HUDEP-2 (cell line): ENCODE measurements at regions not wholly inside any gene's neighbourhood (a gene's known extent, or its start where the extent isn't known, plus 50 kb on each side); places are given as distances from the start of the nearest gene placed in this dataset.

Source experiments
- DNase-seq, 76 experiments: peaks; one replicate each; lab custom pipeline; 2025; ENCODE audit not compliant: unreplicated experiment in 76 of 76; lab: John Stamatoyannopoulos, UW

DNA sequence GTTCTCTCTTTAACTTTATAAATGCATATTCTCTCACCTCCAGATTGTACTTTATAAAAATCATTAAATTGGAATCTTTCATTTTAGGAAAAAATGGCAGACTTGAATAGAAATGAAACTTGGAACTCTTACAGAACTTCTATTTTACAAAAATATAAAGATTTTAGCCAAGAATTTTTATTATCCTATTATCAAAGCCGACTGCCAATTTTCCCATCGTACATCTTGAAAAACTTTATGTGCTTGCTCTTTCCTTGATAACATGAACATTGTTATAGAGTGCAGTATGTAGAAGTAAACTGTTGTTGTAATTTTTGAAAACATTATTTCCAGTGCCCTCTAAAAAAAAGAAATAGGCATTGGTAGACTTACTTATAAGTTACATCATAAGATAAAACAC lies 475.7 kb upstream of the REG3G start:
- DNase-seq = no peak

DNA sequence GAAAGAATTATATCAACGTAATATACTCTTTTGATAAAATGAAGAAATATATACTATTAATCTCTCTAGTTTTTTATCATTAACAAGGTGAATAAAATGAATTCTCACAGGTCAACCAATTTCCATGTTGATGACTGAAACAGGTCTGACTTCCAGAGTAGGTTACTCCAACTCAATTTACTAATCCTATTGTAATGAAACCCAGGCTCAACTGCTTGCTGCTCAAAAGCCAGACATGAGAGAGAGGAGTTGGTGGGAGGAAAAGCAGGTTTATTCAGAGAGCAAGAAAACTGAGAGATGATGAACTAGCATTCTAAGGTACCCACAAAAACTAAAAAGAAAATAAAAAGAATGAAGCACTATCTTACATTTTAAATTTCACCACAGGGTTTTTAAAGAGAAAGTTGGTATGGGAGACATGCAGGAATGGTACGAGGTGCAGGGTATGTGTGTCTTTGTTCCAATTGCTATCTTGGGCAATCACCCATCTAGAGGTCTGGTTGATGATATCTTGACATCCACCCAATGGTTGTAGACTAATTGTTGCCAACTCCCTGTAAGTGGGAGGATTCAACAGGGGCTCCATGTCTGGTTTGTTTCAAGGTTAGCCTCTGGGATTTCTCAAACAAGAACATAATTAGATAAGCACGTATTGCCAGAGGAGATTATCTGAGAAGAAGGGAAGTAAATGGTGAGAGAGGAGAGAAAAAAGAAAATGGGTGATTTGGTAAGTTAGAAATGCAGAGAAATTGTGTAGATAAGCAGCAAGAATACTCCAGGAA lies 471.4 kb upstream of the REG3G start:
- no peak for DNase-seq

DNA sequence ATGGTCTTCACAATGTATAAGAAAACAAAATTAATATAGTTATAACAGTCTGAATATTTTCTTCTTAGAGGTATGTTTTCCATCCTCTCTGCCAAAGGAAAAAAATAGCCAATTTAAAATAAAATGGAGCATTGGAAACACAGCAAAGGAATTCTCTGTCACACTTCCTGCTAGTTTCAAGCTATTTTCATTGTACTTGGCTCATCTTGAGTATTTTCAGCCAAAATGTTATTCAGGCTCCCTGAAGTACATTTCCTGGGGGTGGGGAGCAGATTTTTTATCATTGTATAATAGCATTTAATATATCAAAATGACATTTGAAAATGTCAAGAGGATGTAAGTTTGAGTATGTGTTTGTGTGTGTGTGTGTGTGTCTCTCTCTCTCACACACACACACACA lies 463.6 kb upstream of the REG3G start:
- DNase-seq = no peak

DNA sequence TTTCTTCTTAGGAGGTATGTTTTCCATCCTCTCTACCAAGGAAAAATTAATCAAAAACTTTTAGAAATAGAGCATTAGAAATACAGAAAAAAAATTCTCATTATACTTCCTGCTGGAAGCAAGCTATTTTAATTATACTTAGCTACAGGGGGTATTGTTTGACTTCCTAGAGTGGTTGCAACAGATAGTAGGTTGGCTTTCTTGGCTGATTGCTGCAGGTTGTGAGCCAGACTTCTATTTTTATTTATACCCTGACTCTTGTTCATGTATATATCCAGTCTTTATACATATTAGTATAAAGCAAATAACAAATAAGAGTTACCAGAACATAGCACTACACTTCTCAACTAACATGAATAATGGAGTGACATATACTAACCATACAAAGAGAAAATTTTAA lies 460.8 kb upstream of the REG3G start:
- no peak for DNase-seq

DNA sequence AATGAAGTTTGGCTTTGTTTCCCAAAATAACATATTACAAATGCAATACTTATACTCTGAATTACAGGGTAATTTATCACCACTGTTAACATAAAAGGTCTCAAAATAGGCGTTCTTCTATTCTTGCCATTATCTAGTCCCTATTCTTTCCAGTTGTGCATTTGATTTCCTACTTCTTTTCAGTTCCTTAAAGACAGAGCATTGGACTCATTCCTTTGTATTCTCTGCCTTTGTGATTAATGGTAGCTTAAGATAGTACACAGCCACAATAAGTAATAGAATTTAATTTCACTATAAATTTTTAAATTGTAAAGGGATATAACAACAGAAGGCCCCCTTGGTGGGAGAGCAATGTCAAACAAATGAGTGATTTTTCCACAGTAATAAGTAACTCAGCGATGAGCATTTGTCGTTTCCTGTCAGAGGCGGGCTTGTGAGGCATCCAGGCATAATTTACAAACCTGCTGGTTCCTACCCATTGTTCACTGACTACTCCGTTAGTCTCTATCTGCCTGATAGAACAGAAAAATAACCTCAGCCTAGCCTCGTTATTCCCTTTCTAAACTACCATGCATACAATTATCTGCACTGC lies 456.6 kb upstream of the REG3G start:
- no peak for DNase-seq

DNA sequence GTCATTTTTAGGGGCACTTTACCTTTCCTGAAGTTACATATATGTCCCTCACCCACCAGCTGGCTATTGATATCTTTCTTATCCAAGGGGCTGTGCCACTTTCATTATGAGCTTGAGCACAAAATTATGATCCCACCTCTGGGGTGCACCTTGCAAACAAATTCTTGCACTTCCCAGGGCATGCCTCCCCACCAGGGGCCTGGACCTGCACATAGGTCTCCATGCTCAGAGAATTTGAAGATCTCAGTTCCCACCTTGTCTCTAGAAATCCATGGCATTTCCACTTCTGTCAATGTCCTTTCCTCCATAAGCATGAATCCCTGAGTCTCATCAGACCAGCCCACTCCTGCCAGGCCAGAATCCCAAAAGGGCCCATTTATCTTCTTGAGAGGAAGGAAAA lies 449.1 kb upstream of the REG3G start:
- DNase-seq = no peak

DNA sequence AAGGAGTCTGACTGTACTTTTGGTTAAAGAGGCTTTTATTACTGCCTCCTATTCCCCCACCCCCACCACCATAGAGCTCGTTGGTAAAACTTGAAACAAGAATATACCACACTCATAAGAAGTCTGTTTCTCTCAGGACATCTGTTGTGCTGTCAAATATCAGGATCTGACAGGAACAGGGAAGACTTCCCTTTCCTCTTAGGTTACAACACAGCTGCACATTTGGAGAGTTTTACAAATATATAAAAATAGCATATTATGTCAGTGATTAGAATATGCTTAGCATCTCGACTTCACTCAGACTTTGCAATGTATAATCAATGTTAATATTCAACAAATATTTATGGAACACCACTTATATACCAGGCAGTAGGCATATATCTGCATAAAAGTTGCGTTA lies 439.6 kb upstream of the REG3G start:
- no peak for DNase-seq

DNA sequence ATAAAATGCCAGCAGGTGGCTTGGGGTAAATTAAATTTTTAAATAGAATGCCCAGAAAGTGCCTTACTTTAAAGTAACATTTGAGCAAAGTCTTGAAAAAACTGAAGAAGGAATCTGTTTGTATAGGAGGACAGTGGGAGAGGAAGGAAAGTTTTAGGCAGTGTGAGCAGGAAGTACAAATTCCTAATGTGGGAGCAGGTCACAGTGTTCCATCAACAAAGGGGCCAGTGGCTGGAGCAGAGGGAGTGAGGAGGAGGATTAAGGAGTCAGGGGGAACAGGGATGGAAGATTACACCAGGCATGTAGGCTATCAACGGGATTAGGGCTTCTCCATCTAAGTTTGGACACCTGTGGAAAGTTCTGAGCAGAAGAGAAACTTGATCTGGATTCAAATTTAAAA lies 439.2 kb upstream of the REG3G start:
- DNase-seq = no peak

DNA sequence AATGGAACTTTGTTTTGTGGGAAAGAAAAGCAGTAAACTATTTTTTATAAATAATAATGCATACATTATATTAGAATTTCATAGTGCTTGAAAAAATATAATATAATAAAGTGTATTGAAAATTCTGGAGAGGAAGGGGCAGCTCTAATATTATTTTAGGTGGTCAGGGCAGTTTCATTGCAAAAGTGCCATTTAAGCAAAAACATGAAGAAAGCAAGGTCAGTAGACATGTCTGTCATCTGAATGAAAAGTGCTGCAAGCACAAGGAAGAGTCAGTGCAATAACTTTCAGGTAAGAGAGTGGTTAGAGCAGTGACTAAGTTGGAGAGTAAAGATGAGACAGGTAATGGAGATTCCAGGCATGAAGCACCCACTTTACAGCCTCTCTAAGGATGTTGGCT lies 435.6 kb upstream of the REG3G start:
- no peak for DNase-seq

DNA sequence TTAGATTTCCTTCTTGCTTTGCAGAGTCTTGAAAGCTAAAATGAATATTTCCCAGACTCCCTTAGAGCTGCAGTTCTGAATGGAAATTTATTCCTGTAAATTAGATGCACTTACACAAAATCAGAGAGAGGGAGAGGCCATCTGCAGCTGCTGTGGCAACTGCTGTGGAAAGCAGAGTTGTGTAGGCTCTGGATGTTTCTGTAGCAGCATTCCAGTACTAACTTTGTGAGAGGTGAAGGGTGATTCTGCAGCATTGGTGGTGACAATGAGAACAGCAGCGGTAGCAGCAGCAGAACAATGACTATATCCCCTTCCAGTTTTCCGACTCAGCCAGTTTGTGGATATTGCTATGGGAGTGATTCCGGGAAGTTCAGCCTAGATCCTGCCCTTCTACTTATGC lies 433.0 kb upstream of the REG3G start:
- no peak for DNase-seq

DNA sequence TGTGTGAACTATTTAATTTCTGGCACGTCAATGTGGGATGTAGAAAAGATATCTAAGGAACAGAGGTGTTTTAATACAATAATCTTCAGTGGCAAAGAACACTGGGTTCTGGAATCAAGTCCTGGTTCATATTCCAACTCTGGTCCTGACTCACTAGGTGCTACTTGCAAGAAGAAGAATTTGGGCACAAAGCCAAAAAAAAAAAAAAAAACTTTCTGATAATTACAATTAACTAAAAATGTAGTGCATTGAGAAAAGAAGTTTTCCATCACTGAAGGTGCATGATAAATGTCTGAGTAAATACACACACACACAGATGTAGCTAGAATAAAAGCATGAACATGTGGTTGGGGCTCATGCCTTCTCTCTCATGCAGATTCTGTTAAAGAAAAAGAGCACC lies 424.4 kb upstream of the REG3G start:
- DNase-seq = no peak

DNA sequence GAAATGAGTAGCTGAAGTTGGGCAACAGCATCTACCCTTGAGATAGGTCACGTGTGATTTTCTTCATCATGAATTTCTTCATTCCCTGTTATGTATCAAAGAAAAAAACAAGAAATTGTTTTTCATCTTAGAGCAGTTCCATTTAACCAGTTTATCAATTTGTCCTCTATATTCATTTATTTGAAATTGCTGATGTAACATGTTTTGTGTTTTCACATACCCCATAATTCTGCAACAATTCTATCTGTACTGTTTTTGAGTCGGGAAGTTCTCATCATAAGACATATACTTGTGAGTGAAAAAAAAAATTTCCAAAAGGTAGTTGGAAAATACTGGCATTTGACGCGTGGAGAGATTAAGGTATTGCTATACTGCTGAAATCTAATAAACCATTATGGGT lies 422.6 kb upstream of the REG3G start:
- DNase-seq = no peak

DNA sequence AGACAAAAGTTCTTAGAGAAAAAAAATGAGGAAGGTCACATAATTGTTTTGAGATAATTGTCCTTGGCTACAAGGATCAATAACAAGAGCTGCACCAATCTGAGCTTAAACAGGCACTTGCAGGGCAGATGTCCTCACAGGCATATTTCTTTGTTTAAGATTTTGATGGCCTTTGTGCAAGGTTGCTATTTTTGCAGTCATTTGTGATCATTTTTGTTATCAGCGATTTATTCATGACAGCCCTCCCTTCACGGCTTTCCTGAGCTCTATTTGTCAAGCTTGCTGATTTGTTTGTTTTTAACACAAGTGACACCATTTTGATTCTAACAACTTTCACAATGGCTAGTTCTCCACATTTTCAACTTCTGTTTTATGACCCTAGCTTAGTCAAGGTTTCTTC lies 418.6 kb upstream of the REG3G start:
- DNase-seq = no peak

DNA sequence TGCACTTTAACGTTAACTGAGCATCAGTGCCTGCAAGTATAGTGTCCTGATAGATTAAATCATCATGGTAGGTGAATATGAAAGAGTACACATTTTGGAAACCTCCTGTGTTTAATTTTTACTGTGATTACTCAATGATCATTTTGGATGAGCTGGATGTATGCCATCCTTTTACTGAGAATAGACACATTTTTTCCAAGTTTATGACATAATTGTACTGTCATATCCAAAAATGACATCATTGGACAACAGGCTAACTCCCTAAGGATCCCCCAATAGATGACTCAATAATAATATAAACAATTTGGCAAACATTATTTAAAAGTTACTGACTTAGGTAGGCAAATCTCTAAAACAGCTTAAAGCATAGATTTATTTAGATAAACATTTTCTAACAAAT lies 410.8 kb upstream of the REG3G start:
- DNase-seq = no peak

DNA sequence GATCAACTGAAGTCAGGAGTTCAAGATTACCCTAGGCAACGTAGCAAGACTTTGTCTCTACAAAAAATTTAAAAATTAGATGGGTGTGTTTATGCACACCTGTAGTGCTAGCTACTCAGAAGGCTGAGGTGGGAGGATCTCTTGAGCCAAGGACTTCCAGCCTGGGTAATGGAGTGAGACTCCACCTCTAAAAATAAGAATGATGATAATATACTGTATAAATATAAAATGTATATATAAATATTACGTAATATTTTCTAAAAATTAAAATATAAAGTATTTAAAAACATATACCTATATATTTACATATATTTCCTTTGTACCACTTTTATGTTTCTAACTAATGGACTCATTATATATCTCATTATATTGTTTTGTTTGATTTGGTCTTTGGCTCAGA lies 409.5 kb upstream of the REG3G start:
- DNase-seq = no peak

DNA sequence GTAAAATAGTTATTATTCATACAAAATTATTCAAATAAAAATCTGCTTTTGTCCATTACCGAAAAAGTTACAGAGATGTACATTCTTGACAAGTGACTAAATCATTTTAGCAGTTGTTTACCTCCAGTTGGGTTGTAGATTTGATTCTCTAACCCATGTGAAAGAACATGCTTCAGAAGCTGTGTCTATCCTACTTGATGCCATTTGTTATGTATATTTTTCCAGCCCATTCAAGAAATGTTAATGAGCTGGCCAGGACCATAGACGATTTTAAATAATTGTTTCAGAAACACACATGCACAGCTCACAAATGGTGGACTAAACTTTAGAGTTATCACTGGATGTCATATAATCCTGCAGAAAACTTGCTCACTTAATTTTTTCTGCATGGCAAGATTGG lies 391.1 kb upstream of the REG3G start:
- no peak for DNase-seq

DNA sequence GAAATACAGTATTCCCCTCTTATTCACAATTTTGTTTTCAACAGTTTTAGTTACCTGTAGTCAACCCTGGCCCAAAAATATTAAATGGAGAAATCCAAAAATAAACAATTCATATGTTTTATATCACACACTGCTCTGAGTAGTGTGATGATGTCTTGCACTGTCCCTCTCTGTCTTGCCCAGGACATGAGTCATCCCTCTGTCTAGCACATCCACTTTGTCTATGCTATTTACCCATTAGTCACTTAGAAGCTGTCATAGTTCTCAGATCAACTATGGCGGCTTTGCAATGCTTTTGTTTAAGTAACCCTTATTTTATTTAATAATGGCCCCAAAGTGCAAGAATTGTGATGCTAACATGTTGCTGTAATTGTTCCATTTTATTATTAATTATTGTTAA lies 380.6 kb upstream of the REG3G start:
- DNase-seq = no peak

DNA sequence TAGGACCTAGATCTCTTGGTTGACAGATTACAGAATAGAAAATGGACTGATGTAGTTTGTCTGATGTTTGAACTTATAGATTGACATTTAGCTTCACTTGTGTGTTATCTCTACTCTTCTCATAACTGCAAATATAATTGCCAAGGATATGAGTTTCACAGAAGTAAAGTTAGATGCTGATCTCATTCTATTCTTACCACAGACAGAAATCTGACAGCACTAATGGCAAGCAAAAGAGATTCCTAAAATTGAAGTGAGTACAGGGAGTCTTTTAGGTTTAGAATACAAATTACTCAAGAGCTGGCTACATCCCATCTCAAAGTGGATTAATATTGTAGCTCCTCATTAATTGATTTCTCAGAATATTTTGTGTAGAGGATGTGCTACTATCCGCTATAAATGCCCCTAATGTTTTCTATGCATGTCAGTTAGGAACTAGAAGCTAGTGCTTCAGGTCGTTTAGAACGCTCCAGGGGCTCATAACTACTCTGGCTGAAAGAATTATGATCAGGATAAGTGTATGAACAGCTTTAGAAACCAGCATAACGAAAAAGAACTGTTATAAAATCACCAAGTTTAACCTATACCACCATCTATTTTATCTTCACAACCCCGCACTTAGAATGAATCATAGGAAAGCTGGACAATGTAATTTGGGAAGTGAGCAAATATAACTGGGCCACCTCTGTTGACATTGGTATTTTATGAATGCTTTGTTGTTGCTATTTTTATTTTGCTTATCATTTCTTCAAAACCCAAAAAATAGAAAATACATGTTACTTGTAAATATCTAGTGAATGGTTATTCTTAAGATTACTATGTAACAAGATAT lies 378.8 kb upstream of the REG3G start:
- DNase-seq = no peak

DNA sequence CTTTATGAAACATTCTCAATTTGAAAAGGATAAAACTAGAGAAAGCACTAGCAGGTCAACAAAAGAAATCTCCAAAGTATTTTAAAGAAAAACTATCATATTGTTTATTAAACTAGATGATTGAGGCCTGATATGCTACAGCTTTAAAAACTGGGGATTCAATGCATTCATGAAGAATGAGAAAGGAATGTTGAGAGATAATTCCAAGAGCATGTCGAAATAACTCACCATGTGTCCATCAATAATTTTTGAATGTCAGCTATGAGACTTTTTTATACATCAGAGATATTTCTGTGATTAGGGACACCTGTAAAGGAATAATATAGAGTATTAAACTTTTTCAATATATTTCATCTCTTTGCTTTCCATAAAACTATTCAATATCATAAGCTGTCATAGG lies 376.9 kb upstream of the REG3G start:
- no peak for DNase-seq

DNA sequence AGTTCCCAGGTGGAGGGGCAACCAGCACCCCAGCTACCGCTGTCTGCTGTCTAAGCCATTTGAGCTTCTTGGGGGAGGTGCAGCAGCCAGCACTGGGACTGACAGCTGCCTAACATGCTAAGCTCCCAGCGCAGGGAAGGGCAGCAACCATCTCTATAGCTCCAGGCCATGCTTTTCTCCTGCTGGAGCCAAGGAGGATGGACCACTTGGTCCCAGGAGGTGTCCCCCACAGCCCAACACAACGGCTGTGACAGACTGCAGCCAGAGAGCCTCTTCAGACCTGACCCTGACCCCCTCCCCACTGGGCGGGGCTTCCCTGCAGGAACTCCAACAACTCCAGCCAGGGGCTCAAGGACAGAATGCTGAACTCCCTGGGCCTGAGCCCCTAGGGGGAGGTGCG lies 370.6 kb upstream of the REG3G start:
- DNase-seq = no peak

DNA sequence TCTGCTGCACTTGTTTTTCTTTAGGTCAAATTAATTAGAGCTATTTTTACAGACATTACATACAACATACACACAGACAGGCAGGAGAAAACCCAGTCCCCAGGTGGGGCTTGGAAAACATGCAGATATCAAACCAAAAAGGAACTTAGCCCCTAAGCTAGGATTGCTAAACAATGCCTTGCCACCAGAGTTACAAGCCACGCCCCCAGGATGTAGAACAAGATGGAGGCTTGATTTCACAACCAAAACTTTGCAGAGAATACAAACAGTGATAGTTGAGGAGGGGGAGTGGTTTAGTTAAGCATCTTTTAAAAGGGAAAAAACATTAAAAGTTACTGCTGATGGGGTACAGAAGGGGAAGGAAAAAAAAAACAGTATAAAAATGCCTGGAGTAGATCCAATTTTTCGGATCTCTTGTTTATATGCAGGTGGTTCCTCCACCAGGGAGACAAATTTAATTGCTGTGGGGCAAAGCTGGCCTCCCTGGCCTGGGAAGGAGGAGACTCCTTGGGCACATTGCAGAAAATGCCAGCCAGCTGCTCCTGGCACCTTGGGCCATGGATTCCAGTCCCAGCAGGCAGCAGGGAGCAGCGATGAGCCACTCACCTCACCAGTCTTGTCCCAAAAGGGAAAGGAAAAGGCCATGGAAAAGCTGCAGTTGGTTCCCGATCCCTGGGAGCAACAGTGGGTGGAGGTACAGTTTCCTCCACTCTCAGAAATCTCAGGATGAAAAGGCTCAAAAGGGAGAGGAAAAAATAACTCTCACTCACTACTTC lies 348.4 kb upstream of the REG3G start:
- no peak for DNase-seq
